ENCODE measurements at regions not wholly inside any gene's neighbourhood (a gene's known extent, or its start where the extent isn't known, plus 50 kb on each side); places are given as distances from the start of the nearest gene placed in this dataset.

DNA sequence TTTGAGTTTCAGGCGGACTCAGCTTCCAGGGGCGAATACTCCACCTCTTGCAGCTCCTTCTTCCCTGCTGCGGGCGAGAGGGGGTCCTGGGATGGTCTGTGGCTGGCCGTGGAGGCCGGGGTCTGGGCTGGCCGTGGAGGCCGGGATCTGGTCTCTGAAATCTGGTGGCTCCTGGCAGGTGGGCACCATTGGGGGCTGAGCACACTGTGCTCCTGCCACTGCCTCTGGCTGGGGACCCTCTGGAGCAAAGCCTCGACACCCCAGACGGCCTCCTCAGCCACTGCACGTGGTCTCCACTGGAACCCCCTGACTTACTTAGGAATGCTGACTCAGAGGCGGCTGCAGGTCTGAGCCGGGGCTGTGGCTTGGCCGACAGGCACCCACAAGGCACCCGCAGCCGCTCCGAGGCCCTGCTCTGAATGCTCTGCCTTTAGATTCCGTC, 100.1 kb upstream of the ALKAL2 start:
- TF ChIP-seq, protein P1, sequence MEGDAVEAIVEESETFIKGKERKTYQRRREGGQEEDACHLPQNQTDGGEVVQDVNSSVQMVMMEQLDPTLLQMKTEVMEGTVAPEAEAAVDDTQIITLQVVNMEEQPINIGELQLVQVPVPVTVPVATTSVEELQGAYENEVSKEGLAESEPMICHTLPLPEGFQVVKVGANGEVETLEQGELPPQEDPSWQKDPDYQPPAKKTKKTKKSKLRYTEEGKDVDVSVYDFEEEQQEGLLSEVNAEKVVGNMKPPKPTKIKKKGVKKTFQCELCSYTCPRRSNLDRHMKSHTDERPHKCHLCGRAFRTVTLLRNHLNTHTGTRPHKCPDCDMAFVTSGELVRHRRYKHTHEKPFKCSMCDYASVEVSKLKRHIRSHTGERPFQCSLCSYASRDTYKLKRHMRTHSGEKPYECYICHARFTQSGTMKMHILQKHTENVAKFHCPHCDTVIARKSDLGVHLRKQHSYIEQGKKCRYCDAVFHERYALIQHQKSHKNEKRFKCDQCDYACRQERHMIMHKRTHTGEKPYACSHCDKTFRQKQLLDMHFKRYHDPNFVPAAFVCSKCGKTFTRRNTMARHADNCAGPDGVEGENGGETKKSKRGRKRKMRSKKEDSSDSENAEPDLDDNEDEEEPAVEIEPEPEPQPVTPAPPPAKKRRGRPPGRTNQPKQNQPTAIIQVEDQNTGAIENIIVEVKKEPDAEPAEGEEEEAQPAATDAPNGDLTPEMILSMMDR (IDR thresholded peaks at IDR 0.05; ENCODE audit: borderline replicate concordance, extremely low read depth, low read length, poor library complexity, severe bottlenecking), result no peak
- no peak for TF ChIP-seq EZH2 (IDR thresholded peaks at IDR 0.05; ENCODE audit: borderline replicate concordance, low read depth, low read length, severe bottlenecking)
